Amniotic stem cell (primary cell): ENCODE measurements at regions not wholly inside any gene's neighbourhood (a gene's known extent, or its start where the extent isn't known, plus 50 kb on each side); places are given as distances from the start of the nearest gene placed in this dataset.
"Not testable (repeated sequence)": the region's sequence is repeated elsewhere in the genome, so short reads cannot be mapped to it uniquely, and the experiment has no call there.

Source experiments
- DNase-seq: peaks from one replicate; lab custom pipeline; 2025; lab: John Stamatoyannopoulos, UW

- no peak for DNase-seq
Observed at GRCh38 chr11:87545858-87546257, 508.1 kb downstream of the TMEM135 start.

GRCh38 chr11:87539596-87539995, 501.9 kb downstream of the TMEM135 start:
- no peak for DNase-seq

- no peak for DNase-seq
Observed at GRCh38 chr11:87536565-87536964, 498.8 kb downstream of the TMEM135 start.

- no peak for DNase-seq
Observed at GRCh38 chr11:87536016-87536415, 498.3 kb downstream of the TMEM135 start.

- DNase-seq, result no peak
Observed at GRCh38 chr11:87535513-87535912, 497.8 kb downstream of the TMEM135 start.

GRCh38 chr11:87531835-87532234, 494.1 kb downstream of the TMEM135 start:
- DNase-seq, result not testable (repeated sequence)

- DNase-seq, result no peak
Observed at GRCh38 chr11:87529486-87529885, 491.8 kb downstream of the TMEM135 start.

- no peak for DNase-seq
Observed at GRCh38 chr11:87528752-87529151, 491.0 kb downstream of the TMEM135 start.

GRCh38 chr11:87523276-87523675, 485.5 kb downstream of the TMEM135 start:
- DNase-seq, result no peak

GRCh38 chr11:87518266-87518665, 480.5 kb downstream of the TMEM135 start:
- no peak for DNase-seq

- DNase-seq, result no peak
Observed at GRCh38 chr11:87517351-87517750, 479.6 kb downstream of the TMEM135 start.

GRCh38 chr11:87507722-87508121, 470.0 kb downstream of the TMEM135 start:
- DNase-seq, result not testable (repeated sequence)

- not testable (repeated sequence) for DNase-seq
Observed at GRCh38 chr11:87506946-87507345, 469.2 kb downstream of the TMEM135 start.

GRCh38 chr11:87501388-87501787, 463.7 kb downstream of the TMEM135 start:
- no peak for DNase-seq

- DNase-seq, result not testable (repeated sequence)
Observed at GRCh38 chr11:87494936-87495335, 457.2 kb downstream of the TMEM135 start.

- DNase-seq, result not testable (repeated sequence)
Observed at GRCh38 chr11:87494026-87494425, 456.3 kb downstream of the TMEM135 start.

- DNase-seq, result no peak
Observed at GRCh38 chr11:87493516-87493915, 455.8 kb downstream of the TMEM135 start.

GRCh38 chr11:87491381-87491780, 453.6 kb downstream of the TMEM135 start:
- DNase-seq, result no peak

- no peak for DNase-seq
Observed at GRCh38 chr11:87490671-87491070, 452.9 kb downstream of the TMEM135 start.

GRCh38 chr11:87484566-87484965, 446.8 kb downstream of the TMEM135 start:
- no peak for DNase-seq

GRCh38 chr11:87477321-87477720, 439.6 kb downstream of the TMEM135 start:
- DNase-seq, result no peak

- peak; percentile 37 for DNase-seq
Observed at GRCh38 chr11:87473174-87473573, 435.4 kb downstream of the TMEM135 start.

- no peak for DNase-seq
Observed at GRCh38 chr11:87466223-87466622, 428.5 kb downstream of the TMEM135 start.

GRCh38 chr11:87465716-87466115, 428.0 kb downstream of the TMEM135 start:
- no peak for DNase-seq
